Activated CD8-positive, alpha-beta T cell treated with anti-CD3 and anti-CD28 coated beads for 36 hours (primary cell): ENCODE measurements at regions not wholly inside any gene's neighbourhood (a gene's known extent, or its start where the extent isn't known, plus 50 kb on each side); places are given as distances from the start of the nearest gene placed in this dataset.

Experiments
- ATAC-seq: fragments of 200-7000 bp; cut with Tn5 transposase; one replicate; pipeline ENCODE4 v1.10.0; 2021; ENCODE audit warnings: mild to moderate bottlenecking, moderate library complexity
- CTCF ChIA-PET: fragments of 350-600 bp; sonication (Branson Sonifier 250); formaldehyde crosslinking; loops from one replicate; lab custom pipeline; 2021; ENCODE audit warnings: antibody characterized with exemption; lab: Charles Lee
- POLR2A ChIA-PET: fragments of 350-600 bp; sonication (Branson Sonifier 250); formaldehyde crosslinking; loops from one replicate; lab custom pipeline; 2021; ENCODE audit warnings: antibody characterized with exemption; lab: Charles Lee
- DNase-seq: peaks from one replicate; pipeline ENCODE4 v3.0.0-alpha.2; 2020
- H3K27ac Mint-ChIP-seq: one replicate; pipeline ENCODE4 v1.8.0; 2021; ENCODE audit warnings: mild to moderate bottlenecking, mixed read lengths
- H3K27me3 Mint-ChIP-seq: one replicate; pipeline ENCODE4 v1.8.0; 2021; ENCODE audit warnings: mixed read lengths
- H3K36me3 Mint-ChIP-seq: one replicate; pipeline ENCODE4 v1.8.0; 2021; ENCODE audit warnings: low read depth, mixed read lengths
- H3K4me1 Mint-ChIP-seq: one replicate; pipeline ENCODE4 v1.8.0; 2021; ENCODE audit warnings: low read depth, mixed read lengths
- H3K4me3 Mint-ChIP-seq: one replicate; pipeline ENCODE4 v1.8.0; 2021; ENCODE audit warnings: mild to moderate bottlenecking, moderate library complexity, mixed read lengths
- H3K9me3 Mint-ChIP-seq: one replicate; pipeline ENCODE4 v1.8.0; 2021; ENCODE audit warnings: mixed read lengths
- intact Hi-C: fragments of 100-400 bp; cut with micrococcal nuclease; formaldehyde crosslinking; loops from one replicate; pipeline ENCODE4 v1.10.0; 2022
- TF ChIP-seq, protein P1 (sequence below): fragments of 200-600 bp; IDR thresholded peaks from one replicate; pipeline ENCODE4 v1.8.0; 2022; ENCODE audit warnings: antibody characterized with exemption, mild to moderate bottlenecking

DNA sequence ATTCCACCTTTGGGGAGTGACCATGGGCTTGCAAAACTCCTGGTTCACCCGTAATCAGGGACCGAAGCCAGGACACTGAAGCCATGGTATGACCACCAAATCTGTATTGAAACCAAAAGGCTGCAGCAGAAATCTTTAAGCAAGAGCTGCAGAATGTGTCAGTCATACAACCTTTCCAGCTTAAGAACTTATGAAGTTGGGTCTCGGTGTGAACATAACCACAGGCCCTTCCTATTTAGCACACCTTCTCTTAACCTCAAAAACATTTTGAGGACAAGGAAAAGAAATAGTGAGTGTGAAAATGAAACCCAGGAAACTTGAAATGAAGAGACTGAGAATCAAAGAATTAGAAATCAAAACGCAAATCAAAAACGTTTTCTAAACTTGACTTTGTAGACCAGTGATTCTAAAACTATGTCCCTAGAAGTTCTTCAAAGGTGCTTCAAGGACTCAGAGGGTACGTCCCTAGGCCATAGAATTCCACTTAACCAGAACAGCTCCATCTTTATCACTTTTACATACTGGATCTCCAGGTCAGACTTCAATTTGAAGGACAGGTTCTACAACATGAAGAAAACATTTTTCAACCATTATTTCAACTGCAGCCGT, 231.6 kb upstream of the GRIP1 start:
- no peak overlapping the region for H3K27ac Mint-ChIP-seq
- H3K27me3 Mint-ChIP-seq: no peaks in the 10 kb centered on the region
- H3K9me3 Mint-ChIP-seq: peaks cover 2% of the 10 kb centered on the region
- H3K36me3 Mint-ChIP-seq: no peaks in the 10 kb centered on the region
- TF ChIP-seq, protein P1, sequence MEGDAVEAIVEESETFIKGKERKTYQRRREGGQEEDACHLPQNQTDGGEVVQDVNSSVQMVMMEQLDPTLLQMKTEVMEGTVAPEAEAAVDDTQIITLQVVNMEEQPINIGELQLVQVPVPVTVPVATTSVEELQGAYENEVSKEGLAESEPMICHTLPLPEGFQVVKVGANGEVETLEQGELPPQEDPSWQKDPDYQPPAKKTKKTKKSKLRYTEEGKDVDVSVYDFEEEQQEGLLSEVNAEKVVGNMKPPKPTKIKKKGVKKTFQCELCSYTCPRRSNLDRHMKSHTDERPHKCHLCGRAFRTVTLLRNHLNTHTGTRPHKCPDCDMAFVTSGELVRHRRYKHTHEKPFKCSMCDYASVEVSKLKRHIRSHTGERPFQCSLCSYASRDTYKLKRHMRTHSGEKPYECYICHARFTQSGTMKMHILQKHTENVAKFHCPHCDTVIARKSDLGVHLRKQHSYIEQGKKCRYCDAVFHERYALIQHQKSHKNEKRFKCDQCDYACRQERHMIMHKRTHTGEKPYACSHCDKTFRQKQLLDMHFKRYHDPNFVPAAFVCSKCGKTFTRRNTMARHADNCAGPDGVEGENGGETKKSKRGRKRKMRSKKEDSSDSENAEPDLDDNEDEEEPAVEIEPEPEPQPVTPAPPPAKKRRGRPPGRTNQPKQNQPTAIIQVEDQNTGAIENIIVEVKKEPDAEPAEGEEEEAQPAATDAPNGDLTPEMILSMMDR: no peak
- CTCF ChIA-PET: no interaction called here
- DNase-seq (peak; percentile 5), ATAC-seq (no peak)
- POLR2A ChIA-PET: no interaction called here
- intact Hi-C loops: no loop called here
- peaks cover 14% of the 10 kb centered on the region for H3K4me1 Mint-ChIP-seq
- no peak overlapping the region for H3K4me3 Mint-ChIP-seq

DNA sequence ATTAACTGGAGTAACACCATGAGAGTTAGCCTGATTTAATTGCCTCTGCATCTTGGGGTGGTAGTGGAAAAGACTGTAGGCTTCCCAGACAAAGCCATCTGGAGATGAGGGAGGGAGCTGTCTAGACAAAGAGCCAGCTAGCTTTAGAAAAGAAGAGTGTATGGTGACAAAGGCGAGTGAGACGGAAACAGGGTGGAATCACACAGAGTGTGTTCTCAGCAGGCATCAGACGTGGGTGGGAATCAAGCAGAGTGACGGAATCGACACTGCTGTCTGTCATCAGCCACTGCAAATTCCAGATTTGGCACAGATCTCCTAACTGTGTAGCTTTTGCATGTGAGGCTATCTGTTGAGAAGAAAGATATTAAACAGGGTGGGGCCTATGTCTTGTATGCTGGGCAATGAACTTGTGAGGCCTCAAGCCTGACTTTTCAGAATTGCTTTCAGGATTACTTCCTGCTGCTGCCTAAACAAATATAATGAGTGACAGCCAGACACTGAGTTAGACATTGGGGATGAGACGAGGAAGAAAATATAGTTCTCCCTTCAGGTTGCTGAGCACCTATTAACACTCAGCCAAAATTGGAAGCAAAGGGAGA, 236.5 kb upstream of the GRIP1 start:
- intact Hi-C loops: no loop called here
- H3K4me3 Mint-ChIP-seq: no peak overlapping the region
- TF ChIP-seq, protein P1: no peak
- no peak for DNase-seq
- POLR2A ChIA-PET: no interaction called here
- ATAC-seq: no peak
- H3K36me3 Mint-ChIP-seq: no peaks in the 10 kb centered on the region
- CTCF ChIA-PET: no interaction called here
- H3K9me3 Mint-ChIP-seq: peaks cover 2% of the 10 kb centered on the region
- H3K27ac Mint-ChIP-seq: no peak overlapping the region
- peaks cover 6% of the 10 kb centered on the region for H3K4me1 Mint-ChIP-seq
- no peaks in the 10 kb centered on the region for H3K27me3 Mint-ChIP-seq

DNA sequence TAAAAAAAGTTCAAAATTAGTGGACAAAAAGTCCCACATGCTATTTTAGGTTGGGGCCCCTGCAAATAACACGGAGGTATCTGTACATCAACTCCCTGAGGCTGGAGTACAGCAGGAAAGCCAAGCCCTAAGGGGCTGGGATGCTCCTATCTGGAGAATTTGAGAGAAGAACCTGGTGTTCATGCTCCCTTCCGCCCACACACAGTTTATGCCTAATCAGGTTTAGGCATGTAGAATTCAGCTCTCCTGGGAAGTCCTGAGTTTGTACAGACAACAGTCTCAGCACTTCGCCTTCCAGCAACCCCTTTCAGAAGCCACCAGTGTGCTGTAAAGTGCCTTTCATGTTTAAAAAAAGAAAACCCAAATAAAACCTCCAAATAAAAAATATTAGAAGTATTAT, 237.3 kb upstream of the GRIP1 start:
- TF ChIP-seq, protein P1: no peak
- intact Hi-C loops: no loop called here
- Mint-ChIP-seq H3K27ac (no peak overlapping the region), H3K4me3 (no peak overlapping the region), H3K4me1 (peaks cover 2% of the 10 kb centered on the region), H3K36me3 (no peaks in the 10 kb centered on the region), H3K27me3 (no peaks in the 10 kb centered on the region), H3K9me3 (peaks cover 2% of the 10 kb centered on the region)
- ChIA-PET POLR2A (no interaction called here), CTCF (no interaction called here)
- DNase-seq: no peak
- ATAC-seq: no peak

DNA sequence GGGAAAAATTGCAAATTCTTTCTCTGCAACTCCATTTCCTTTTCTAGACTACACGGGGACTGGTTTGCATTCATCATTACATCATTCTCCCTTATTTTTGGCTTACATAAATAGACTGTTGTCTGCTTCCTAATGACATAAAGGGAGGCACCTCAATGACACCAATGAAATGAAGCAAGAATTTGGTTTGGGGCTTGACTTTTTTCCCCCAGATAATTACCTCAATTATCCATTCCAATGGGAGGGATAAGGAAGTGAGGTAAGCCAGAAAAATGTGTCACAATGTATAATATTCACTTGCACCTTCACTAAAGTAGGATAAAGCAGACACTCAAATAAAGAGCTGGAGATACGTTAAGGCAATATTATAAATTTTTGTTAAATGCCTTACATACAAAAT, 240.6 kb upstream of the GRIP1 start:
- peaks cover 2% of the 10 kb centered on the region for H3K4me1 Mint-ChIP-seq
- H3K4me3 Mint-ChIP-seq: no peak overlapping the region
- H3K36me3 Mint-ChIP-seq: no peaks in the 10 kb centered on the region
- peaks cover 1% of the 10 kb centered on the region for H3K27me3 Mint-ChIP-seq
- TF ChIP-seq, protein P1: no peak
- DNase-seq: no peak
- ATAC-seq: no peak
- POLR2A ChIA-PET: no interaction called here
- CTCF ChIA-PET: no interaction called here
- H3K27ac Mint-ChIP-seq: no peak overlapping the region
- intact Hi-C loops: no loop called here
- H3K9me3 Mint-ChIP-seq: no peaks in the 10 kb centered on the region

DNA sequence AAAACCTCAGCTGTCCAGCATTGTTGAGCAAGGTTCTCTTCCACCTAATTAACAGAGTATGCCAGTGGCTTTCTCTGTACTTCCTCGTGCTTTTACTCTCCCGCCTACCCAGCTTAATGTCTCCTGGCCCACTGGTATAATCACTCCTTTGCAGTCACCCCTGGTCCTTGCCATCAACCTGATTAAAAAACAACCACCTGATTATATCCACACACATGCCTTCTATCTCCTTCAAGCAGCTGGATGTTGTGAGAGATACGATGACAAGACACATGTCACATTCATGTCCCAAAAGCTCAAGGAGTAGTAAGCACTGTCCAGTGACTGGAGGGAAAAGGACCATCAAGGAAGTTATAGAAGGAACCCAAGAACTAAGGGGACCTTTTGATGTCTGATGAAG, 241.3 kb upstream of the GRIP1 start:
- ChIA-PET CTCF (no interaction called here), POLR2A (no interaction called here)
- Mint-ChIP-seq H3K27me3 (peaks cover 1% of the 10 kb centered on the region), H3K4me1 (peaks cover 2% of the 10 kb centered on the region), H3K9me3 (no peaks in the 10 kb centered on the region), H3K36me3 (no peaks in the 10 kb centered on the region), H3K27ac (no peak overlapping the region), H3K4me3 (no peak overlapping the region)
- TF ChIP-seq, protein P1: no peak
- intact Hi-C loops: no loop called here
- no peak for ATAC-seq
- no peak for DNase-seq
